WI38 (cell line): ENCODE measurements at regions not wholly inside any gene's neighbourhood (a gene's known extent, or its start where the extent isn't known, plus 50 kb on each side); places are given as distances from the start of the nearest gene placed in this dataset.
"Not testable (repeated sequence)": the region's sequence is repeated elsewhere in the genome, so short reads cannot be mapped to it uniquely, and the experiment has no call there.

Experiments used
- H3K4me3 ChIP-seq: 2 replicates; pipeline ENCODE4 v1.5.1; 2011; ENCODE audit warnings: low read depth, mild to moderate bottlenecking, control low read depth, low read length
- TF ChIP-seq, protein P1 (sequence below): IDR thresholded peaks from 2 replicates; pipeline ENCODE4 v1.5.1; 2012; ENCODE audit warnings: low read depth, mild to moderate bottlenecking, control low read depth, low read length

DNA sequence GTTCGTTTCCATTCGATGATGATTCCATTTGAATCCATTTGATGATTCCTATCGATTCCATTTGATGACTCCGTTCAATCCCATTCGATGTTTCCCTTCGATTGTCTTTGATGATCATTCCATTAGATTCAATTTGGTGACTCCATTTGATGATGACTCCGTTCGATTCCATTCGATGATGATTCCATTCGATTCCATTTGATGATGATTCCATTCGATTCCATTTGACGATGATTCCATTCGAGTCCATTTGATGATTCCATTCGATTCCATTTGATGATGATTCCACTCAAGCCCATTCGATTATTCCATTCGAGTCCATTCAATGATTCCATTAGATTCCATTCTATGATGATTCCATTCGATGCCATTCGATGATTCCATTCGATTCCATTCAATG lies 2730.6 kb downstream of the RPIA start:
- H3K4me3 ChIP-seq = not testable (repeated sequence)

DNA sequence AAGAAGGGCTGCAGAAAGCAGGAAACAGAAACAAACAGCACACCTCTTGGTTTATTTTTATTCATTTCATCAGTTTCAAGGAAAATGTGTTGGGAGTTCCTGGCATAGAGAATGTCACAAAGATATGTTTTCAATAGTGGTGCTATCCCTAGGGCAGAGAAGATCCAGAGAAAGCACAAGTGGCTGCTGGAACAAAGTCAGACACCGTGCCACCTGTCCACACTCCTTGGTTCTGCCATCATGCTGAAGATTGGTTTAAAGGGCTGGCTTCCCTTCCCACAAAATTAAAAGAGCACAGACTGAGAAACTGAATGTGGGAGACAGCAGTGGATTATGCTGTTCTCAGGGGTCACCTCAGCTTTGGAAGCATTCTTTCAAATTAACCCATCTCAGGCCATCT lies 2735.7 kb downstream of the RPIA start:
- H3K4me3 ChIP-seq = not testable (repeated sequence)

DNA sequence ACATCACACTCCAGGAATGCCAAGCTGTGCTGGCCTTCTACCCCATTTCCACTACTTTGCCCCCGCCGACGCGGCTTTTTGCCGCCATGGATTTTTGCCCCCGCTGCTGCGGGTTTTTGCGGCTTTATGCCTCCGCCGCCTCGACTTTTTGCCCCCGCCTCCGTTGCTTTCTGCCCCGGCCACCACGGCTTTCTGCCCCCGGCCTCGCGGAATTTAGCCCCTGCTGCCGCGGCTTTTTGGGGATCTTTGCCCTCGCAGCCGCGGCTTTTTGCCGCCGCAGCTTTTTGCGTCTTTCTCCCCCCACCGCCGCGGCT lies 2750.4 kb downstream of the RPIA start:
- H3K4me3 ChIP-seq = peak overlapping the region; percentile 30; the same call in 1 of the 2 replicates

DNA sequence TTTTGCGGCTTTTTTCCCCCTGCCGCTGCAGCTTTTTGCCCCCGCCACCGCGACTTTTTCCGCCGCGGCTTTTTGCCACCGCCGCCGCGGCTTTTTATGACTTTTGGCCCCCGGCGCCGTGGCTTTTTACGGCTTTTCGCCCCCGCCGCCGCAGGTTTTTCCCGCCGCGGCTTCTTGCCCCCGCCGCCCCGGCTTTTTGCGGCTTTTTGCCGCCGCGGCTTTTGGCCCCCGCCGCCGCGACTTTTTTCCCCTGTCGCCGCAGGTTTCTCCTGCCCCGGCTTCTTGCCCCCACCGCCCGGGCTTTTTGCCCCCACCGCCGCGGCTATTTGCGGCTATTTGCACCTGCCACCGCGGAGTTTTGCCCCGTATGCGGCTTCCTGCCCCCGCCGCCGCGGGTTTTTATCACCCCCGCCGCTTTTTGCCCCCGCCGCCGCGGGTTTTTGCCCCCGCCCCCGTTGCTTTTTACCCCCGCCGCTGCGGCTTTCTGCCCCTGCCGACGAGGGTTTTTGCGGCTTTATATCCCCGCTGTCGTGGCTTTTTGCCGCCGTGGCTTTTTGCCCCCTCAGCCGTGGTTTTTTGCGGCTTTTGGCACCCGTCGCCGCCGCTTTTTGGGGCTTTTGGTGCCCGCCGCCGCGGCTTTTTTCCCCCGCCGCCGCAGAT lies 2750.9 kb downstream of the RPIA start:
- TF ChIP-seq, protein P1, sequence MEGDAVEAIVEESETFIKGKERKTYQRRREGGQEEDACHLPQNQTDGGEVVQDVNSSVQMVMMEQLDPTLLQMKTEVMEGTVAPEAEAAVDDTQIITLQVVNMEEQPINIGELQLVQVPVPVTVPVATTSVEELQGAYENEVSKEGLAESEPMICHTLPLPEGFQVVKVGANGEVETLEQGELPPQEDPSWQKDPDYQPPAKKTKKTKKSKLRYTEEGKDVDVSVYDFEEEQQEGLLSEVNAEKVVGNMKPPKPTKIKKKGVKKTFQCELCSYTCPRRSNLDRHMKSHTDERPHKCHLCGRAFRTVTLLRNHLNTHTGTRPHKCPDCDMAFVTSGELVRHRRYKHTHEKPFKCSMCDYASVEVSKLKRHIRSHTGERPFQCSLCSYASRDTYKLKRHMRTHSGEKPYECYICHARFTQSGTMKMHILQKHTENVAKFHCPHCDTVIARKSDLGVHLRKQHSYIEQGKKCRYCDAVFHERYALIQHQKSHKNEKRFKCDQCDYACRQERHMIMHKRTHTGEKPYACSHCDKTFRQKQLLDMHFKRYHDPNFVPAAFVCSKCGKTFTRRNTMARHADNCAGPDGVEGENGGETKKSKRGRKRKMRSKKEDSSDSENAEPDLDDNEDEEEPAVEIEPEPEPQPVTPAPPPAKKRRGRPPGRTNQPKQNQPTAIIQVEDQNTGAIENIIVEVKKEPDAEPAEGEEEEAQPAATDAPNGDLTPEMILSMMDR = no peak
- peak overlapping the region; percentile 30; the same call in 1 of the 2 replicates for H3K4me3 ChIP-seq

DNA sequence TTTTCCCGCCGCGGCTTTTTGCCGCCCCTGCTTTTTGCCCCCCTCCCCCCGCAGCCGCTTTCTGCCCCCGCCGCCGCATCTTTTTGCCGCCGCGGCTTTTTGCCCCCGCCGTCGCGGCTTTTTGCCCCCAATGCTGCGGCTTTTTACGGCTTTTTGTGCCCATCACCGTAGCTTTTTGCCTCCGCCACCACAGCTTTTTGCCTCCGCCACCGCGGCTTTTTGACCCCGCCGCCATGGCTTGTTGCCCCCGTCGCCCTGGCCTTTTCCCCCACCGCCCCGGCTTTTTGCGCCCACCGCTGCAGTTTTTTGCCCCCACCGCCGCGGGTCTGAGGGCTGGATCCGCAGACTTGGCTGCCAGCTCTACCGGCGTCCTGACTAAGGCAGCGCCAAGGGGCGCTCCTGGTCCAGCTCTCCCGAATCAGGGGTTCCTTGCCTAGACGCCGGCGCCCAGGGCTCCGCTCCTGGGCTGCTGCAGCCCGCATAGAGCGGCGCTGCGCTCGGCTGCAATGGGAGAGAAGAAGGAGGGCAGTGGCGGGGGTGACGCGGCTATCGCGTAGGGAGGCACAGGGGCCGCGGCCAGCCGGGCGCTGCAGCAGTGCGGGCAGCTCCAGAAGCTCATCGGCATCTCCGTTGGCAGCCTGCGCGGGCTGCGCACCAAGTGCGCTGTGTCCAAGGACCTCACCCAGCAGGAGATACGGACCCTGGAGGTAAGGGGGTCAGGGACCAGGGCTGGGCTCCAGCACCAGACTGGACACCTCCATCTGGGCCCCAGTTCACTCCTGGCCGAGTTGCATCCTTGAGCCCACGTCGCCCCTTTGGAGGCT lies 2751.6 kb downstream of the RPIA start:
- not testable (repeated sequence) for H3K4me3 ChIP-seq

DNA sequence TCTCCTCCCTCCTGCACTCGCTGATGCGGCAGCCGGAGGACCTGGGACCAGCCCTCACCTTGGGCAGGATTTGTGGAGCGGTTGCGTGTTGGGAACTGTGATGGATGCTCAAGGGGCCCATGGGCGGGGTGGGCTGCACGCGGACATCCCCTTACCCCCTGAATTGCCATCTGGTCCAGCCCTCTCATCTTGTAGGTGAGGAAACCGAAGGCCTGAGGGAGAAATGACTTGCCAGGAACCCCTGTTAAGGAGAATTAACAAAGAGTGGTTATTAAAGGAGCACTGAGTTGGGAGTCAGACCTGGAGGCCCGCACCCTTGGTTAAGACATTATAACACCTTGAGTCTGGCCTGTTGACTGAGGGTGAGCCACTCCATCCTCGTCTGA lies 2752.2 kb downstream of the RPIA start:
- not testable (repeated sequence) for H3K4me3 ChIP-seq

DNA sequence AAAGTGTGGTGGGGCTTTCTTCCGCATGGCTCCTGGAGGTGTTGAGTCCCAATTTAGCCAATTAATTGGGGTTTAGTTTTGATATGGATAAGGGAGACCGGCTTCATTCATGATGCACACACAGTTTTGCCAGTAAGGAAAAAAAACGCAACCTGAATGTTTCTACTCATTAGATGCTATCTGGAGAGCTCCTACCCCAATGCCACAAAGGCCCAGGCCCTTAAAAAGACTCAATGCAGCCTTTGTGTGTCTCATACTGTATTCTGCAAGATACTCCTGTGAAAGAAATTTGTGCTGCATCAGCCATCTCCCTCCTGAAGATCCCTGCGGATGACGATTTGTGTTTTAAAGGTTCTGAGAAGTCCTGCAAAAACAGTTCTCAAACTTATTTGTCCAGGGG lies 2754.2 kb downstream of the RPIA start:
- not testable (repeated sequence) for H3K4me3 ChIP-seq

DNA sequence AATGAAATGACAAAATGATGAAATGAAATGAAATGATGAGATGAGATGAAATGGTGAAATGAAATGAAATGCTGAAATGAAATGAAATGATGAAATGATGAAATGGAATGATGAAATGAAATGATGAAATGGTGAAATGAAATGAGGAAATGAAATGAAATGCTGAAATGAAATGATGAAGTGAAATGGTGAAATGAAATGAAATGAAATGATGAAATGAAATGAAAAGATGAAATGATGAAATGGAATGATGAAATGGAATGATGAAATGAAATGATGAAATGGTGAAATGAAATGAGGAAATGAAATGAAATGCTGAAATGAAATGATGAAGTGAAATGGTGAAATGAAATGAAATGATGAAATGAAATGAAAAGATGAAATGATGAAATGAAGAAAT lies 2755.0 kb downstream of the RPIA start:
- H3K4me3 ChIP-seq = not testable (repeated sequence)

DNA sequence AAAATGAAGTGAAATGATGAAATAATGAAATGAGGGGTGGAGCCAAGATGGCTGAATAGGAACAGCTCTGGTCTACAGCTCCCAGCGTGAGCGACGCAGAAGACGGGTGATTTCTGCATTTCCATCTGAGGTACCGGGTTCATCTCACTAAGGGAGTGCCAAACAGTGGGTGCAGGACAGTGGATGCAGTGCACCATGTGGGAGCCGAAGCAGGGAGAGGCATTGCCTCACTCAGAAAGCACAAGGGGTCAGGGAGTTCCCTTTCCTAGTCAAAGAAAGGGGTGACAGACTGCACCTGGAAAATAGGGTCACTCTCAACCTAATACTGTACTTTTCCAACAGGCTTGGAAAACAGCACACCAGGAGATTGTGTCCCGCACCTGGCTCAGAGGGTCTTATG lies 2755.4 kb downstream of the RPIA start:
- H3K4me3 ChIP-seq = not testable (repeated sequence)

DNA sequence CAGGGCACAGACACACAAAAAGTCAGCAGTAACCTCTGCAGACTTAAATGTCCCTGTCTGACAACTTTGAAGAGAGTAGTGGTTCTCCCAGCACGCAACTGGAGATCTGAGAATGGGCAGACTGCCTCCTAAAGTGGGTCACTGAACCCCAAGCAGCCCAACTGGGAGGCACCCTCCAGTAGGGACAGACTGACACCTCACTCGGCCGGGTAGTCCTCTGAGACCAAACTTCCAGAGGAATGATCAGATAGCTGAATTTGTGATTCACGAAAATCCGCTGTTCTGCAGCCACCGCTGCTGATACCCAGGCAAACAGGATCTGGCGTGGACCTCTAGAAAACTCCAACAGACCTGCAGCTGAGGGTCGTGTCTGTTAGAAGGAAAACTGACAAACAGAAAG lies 2756.0 kb downstream of the RPIA start:
- not testable (repeated sequence) for H3K4me3 ChIP-seq

DNA sequence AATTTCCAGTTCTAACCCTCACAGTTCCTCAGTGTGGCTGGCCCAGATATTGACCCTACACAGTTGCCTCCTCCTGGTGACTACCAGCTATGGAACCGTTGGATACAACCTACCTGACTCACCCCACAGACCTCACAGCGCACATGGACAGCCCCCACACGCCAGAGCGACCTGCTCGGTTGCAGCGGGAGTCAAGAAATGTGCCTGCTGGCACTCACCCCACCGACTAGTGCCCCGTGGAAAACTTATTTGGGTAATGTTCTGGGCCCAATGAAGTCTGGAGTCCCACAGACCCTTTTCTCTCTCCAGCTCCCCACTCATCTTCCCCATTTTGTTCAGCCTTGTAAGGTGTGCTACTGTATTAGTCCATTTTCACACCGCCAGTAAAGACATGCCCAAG lies 2770.8 kb downstream of the RPIA start:
- not testable (repeated sequence) for H3K4me3 ChIP-seq

DNA sequence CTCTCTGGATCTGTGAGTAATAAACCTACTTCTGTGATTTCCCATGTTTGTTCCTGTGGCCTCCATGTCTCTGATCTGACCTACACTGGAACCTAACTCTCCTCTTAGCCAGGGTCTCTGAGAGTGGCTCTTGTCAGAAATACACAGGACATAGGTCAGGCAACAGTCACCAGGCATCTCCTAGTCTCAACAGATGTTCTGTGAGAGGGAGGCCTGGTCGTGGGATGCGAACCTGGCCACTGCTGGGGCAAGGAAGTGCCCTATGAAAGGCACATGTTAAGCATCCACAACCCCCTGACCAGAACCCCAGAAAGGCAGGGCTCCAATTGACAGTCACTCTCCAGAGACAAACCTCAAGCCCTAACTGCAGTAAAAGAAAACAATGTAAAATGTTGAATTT lies 2771.5 kb downstream of the RPIA start:
- H3K4me3 ChIP-seq = not testable (repeated sequence)

DNA sequence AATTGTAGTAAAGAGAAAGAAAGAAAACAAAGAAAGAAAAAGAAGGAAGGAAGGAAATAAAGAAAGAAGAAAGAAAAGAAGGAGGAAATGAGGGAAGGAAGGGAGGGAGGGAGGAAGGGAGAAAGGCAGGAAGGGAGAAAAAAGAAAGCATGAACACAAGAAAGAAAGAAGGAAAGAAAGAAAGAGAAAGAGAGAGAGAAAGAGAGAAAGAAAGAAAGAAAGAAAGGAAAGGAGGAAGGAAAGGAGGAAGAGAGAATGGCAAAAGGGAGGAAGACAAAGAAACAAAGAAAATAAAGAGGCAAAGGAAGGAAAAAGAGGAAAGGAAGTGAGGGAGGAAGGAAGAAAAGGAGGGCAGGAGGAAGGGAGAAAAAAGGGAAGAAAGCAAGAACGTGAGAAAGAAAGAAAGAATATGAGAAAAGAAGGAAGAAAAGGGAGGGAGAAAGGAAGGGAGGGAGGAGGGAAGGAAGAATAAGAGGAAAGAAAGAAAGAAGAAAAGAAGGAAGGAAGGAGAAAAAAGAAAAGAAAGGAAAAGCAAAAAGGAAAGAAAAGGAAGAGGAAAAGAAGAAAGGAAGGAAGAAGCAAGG lies 2775.4 kb downstream of the RPIA start:
- H3K4me3 ChIP-seq = not testable (repeated sequence)

DNA sequence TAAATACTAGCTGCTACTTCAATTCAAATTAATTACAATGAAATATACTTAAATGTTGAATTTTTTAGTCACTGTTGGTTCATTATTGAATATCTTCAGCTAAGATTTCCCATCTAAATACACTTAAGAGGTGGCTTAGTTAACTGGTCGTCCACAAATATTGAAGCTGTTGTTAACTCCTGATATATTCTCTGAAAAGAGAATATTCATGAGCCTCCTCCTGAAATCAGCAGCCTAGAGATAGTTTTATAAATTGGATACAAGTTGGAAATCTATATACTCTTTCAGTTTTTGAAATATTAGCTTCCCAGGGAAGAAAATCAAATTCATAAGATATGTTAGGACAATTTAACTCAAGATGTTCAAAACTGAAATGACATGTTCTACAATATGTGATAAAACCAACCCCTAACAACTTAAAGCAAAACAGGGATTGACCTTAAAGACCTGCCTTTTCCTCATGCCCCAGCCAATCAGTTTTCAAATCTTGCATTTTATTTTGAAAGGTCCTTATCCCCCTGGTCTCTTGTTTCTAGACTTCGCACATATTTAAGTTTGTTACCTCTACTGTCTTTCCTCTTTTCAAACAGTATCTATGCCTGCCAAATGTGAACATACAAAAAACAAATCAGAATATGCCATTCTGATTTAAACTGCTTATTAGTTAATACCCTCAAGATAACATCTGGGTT lies 2784.9 kb downstream of the RPIA start:
- H3K4me3 ChIP-seq = not testable (repeated sequence)

DNA sequence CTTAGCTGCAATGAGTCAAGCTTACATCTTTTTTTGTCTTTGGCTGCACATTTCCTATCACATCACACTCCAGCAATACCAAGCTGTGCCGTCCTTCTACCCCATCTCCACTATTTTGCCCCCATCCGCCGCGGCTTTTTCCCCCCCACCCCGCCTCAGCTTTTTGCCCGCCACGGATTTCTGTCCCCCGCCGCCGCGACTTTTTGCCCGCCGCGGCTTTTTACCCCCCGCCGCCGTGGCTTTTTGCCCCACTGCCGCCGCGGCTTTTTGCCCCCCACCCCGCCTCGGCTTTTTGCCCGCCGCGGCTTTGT lies 2785.4 kb downstream of the RPIA start:
- H3K4me3 ChIP-seq = not testable (repeated sequence)

DNA sequence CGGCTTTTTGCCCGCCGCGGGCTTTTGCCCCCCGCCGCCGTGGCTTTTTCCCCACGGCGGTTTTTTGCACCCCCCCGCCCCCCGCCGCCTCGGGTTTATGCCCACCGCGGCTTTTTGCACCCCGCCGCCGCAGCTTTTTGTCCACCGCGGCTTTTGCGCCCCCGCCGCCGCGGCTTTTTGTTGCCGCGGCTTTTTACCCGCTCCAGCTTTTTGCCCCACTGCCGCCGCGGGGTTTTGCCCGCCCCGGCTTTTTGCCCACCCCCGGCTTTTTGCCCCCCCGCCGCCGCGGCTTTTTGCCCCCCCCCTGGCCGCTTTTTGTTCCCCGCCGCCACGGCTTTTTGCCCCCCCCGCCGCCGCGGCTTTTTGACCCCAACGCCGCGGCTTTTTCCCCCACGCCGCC lies 2785.8 kb downstream of the RPIA start:
- H3K4me3 ChIP-seq = not testable (repeated sequence)
